GM19240 (cell line): ENCODE measurements at regions not wholly inside any gene's neighbourhood (a gene's known extent, or its start where the extent isn't known, plus 50 kb on each side); places are given as distances from the start of the nearest gene placed in this dataset.
"Not testable (repeated sequence)": the region's sequence is repeated elsewhere in the genome, so short reads cannot be mapped to it uniquely, and the experiment has no call there.

Experiments used
- DNase-seq: peaks from one replicate; pipeline ENCODE4 v3.0.0; 2011; ENCODE audit warnings: low spot score; ENCODE audit not compliant: insufficient read length

DNA sequence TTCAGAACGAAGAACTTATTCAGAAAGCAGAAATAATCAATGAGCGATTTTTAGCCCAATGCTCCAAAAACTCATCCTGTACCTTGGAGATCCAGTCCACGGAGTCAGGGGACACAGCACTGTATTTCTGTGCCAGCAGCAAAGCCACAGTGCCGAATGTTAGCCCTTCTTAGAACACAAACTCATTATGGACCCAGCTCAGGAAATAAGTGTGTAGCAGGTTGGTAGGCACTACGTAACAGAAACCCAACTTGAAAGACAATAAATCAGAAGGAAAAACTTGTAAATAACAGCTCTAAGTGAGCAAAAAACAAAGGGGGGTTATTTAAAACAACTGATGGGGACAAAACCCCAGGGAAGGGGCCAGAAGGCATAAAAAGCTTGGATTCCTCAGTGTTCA is 112.0 kb upstream of the PRSS1 start:
- DNase-seq = no peak

- no peak for DNase-seq
Measured at GRCh38 chr7:142636751-142637150, 112.5 kb upstream of the PRSS1 start.

GRCh38 chr7:142636107-142636506 is 113.2 kb upstream of the PRSS1 start:
- not testable (repeated sequence) for DNase-seq

DNA sequence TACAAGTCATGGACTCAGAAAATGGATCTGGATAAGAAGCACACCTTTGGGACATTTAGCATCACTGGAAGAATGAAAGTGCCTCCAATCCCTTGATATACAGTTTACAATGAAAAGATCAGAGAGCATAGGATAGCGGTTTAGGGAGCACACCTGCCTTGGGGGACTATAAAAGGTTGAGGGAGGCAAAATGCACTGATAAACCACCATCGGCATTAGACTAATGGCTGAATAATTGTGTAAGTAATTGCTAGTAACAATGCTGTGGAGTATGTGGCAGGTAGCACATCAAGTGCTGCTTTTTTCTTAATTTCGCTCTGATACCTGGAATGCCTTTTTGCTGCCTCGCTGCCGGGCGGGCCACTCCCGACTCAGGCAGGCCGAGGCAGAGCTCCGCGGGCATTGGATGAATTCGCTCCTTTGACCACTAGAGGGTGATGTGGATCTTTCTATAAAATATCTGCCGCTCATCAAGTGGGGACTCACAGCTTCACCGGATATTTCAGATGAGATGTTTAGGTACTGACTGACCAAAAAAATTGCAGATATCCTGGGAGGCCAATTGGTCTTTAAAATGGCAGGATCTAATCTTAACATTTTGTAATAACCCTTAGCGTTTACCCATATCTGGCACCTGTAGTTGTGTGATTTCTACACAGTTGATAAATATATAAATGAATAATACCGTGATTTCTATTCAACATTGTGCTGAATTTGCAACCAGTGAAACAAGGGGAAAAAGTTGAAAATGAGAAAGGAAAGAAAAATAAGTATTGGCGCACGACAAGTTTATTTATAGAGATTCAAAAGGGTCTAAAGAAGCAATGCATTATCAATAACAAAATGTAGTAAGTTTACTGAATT is 116.8 kb upstream of the PRSS1 start:
- peak; percentile 58 for DNase-seq

GRCh38 chr7:142629588-142630260 is 119.5 kb upstream of the PRSS1 start:
- no peak for DNase-seq

DNA sequence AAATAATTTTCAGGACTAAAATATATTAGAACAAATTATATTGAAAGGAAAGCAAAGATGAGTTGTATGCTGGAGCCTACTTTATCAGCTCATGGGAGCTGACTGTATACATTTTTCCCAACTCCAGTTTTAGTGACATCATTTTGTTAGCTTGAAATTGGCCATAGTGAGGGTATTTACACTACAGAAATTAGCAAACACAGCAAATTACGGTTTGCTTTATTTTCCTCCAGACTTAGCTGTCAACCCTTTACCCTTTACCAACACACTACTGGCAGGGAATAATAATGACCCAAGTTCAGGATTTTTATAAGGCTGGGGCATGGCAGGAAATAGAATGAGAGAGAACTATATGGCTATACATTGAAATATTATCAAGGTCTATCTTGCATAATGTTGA is 120.3 kb upstream of the PRSS1 start:
- no peak for DNase-seq

- DNase-seq = not testable (repeated sequence)
Measured at GRCh38 chr7:142627223-142627622, 122.0 kb upstream of the PRSS1 start.

DNA sequence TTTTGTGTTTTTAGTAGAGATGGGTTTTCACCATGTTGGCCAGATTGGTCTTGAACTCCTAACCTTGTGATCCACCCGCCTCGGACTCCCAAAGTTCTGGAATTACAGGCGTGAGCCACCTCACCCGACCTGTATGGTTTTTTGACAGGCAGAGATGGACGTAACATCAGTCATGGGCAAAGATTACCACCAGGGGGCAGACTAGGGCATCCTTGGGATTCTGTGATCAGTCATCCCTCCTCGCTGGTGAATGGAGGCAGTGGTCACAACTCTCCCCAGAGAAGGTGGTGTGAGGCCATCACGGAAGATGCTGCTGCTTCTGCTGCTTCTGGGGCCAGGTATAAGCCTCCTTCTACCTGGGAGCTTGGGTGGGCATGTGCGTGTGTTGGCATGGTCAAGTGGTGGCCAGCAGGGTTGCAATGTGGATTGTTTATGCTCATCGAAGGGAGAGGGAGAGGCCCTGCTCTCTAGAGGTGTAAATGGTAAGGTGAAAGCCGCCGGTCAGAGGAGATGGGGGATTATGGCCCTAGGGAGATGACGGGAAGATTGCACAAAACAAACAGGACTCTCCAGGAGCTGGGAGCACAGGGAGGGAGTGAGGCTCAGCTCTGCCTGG is 122.7 kb upstream of the PRSS1 start:
- peak; percentile 14 for DNase-seq

- DNase-seq = not testable (repeated sequence)
Measured at GRCh38 chr7:142625216-142625615, 124.1 kb upstream of the PRSS1 start.

DNA sequence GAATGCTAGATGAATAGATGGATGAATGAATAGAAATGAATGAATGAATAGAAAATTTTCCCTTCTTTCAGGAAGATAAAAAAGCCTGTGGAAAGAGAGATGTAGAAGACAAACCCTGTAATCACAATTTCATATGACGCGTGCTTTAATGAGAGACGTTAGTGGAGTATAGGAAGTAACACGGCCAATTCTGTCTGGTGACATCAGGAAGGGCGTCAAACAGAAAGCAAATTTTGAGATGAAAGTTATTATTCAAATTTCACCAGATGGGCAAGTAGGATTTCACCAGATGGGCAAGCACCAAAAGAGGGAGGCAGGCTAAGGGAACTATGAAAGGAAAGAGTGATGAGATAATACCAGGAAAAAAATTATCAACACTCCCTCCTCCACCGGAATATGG is 128.9 kb upstream of the PRSS1 start:
- no peak for DNase-seq

DNA sequence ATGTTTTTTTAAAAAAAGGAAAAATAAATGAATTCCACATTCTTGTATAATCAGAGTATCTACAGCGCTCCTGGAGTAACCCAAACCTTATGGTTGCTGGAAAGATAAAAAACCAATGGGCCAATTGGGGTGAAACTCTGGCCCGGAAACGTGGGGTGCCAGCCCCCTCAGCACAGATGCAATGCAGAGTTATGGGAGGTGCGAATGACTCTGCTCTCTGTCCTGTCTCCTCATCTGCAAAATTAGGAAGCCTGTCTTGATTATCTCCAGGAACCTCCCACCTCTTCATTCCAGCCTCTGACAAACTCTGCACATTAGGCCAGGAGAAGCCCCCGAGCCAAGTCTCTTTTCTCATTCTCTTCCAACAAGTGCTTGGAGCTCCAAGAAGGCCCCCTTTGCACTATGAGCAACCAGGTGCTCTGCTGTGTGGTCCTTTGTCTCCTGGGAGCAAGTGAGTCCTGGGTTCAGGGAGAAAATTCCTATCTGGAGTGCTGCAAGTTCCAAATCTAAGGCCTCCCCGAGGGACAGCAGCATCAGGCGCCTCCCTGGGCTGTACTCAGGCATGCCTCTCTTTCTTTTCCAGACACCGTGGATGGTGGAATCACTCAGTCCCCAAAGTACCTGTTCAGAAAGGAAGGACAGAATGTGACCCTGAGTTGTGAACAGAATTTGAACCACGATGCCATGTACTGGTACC is 130.5 kb upstream of the PRSS1 start:
- DNase-seq = no peak

DNA sequence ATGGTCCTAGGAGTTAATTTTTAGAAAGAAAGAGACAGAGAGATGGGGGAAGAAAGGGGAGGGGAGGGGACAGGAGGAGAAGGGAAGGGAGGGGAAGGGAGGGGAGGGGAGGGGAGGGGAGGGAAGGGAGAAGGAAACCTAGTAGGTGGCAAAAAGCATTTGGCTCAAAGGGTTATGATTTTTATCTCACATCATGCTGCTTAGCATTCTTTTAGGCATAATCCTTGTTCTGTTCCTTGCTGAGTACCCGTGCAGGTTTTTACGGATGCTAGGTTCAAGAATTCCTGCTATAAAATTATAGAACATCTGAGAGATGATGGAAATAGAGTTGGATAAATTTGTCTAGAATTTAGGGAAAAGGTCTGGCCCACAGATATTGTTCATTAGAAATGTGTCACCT is 132.4 kb upstream of the PRSS1 start:
- DNase-seq = no peak

DNA sequence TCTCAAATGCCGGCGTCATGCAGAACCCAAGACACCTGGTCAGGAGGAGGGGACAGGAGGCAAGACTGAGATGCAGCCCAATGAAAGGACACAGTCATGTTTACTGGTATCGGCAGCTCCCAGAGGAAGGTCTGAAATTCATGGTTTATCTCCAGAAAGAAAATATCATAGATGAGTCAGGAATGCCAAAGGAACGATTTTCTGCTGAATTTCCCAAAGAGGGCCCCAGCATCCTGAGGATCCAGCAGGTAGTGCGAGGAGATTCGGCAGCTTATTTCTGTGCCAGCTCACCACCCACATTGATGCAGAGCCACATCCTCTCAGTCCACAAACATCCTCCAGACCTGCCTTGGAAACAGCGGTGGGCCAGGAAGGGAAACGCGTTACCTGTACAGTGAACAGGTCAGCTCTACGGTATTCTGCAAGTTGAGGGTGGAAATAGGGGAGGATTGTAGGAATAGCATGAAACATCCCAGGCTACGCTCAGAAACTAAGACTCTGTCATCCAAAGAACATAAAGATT is 133.1 kb upstream of the PRSS1 start:
- no peak for DNase-seq

- DNase-seq = no peak
Measured at GRCh38 chr7:142615508-142615907, 133.8 kb upstream of the PRSS1 start.

- no peak for DNase-seq
Measured at GRCh38 chr7:142614116-142614515, 135.2 kb upstream of the PRSS1 start.

DNA sequence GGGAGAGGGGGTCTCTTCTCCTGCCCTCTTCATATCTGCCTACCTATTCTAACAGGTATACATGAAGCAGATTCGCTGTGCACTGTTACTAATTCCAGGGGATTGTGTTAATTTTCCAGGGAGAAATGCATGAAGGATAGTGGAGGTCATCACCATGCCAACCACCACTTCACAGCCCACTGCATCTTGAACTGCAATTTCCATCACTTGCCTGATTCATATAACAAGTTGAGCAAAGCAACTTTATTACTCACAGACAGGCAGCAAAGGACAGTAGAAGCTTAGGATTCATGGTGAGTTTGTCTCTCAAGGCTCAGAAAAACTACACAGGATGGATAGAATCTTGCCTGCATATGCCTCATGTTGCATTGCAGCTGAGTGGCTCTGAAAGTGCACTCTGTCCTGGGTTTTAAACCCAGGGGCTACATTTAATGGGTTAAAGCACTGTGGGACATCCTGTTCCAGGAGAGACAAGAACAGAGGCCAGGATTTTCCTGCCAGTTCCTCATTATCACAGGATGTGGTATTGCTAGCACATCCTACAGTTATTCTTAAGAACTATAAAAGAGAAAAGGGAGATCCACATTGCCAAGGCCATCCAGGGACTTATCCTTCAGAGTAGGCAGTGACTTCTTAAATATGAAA is 136.9 kb upstream of the PRSS1 start:
- no peak for DNase-seq

GRCh38 chr7:142611566-142612236 is 137.6 kb upstream of the PRSS1 start:
- no peak for DNase-seq

GRCh38 chr7:142608630-142609428 is 140.4 kb upstream of the PRSS1 start:
- no peak for DNase-seq

- DNase-seq = no peak
Measured at GRCh38 chr7:142607351-142607750, 141.9 kb upstream of the PRSS1 start.

GRCh38 chr7:142606081-142606480 is 143.2 kb upstream of the PRSS1 start:
- DNase-seq = no peak
